Thyroid gland (tissue), 4 donors: ENCODE measurements at regions not wholly inside any gene's neighbourhood (a gene's known extent, or its start where the extent isn't known, plus 50 kb on each side); places are given as distances from the start of the nearest gene placed in this dataset.

Experiments used
- CTCF ChIP-seq, 6 experiments: fragments of 200-600 bp in 3 of 6; fragments of 450-650 bp in 3 of 6; sonication (generic) in 3 of 6; IDR thresholded peaks; one replicate each; pipeline ENCODE4 v1.5.1; 2016 to 2019; ENCODE audit warnings: antibody characterized with exemption in 6 of 6, mild to moderate bottlenecking in 2 of 6, inconsistent platforms in 1 of 6, moderate library complexity in 1 of 6
- POLR2A ChIP-seq, 2 donors: fragments of 450-650 bp; IDR thresholded peaks; one replicate each; pipeline ENCODE4 v1.6.1; 2017; ENCODE audit warnings: antibody characterized with exemption in 2 of 2, mild to moderate bottlenecking in 2 of 2, moderate library complexity in 1 of 2

GRCh38 chr12:19588951-19589350, 149.7 kb downstream of the AEBP2 start:
- TF ChIP-seq CTCF (IDR thresholded peaks at IDR 0.05) (no peak), POLR2A (IDR thresholded peaks at IDR 0.05) (no peak)
